Testis (tissue), 2 donors: ENCODE measurements at regions not wholly inside any gene's neighbourhood (a gene's known extent, or its start where the extent isn't known, plus 50 kb on each side); places are given as distances from the start of the nearest gene placed in this dataset.

Experiments used
- CTCF ChIP-seq, 3 experiments: fragments of 450-650 bp in 2 of 3; fragments of 200-600 bp in 1 of 3; sonication (generic) in 1 of 3; IDR thresholded peaks; one replicate each; pipeline ENCODE4 v1.5.1; 2016 to 2019; ENCODE audit warnings: antibody characterized with exemption in 3 of 3, mild to moderate bottlenecking in 2 of 3, moderate library complexity in 1 of 3
- POLR2A ChIP-seq: fragments of 450-650 bp; IDR thresholded peaks from one replicate; pipeline ENCODE4 v1.6.1; 2017; ENCODE audit warnings: antibody characterized with exemption, mild to moderate bottlenecking, moderate library complexity

- TF ChIP-seq CTCF (IDR thresholded peaks at IDR 0.05) (no peak), POLR2A (no peak)
Observed at GRCh38 chr4:23035521-23036056, 342.9 kb downstream of the GBA3 start.
